HG02678 (cell line): ENCODE measurements at regions not wholly inside any gene's neighbourhood (a gene's known extent, or its start where the extent isn't known, plus 50 kb on each side); places are given as distances from the start of the nearest gene placed in this dataset.
"Not testable (repeated sequence)": the region's sequence is repeated elsewhere in the genome, so short reads cannot be mapped to it uniquely, and the experiment has no call there.

Experiments used
- ATAC-seq: cut with Tn5 transposase; IDR thresholded peaks from one replicate; pipeline ENCODE4 v1.9.1; 2021; ENCODE audit warnings: mild to moderate bottlenecking, moderate library complexity; ENCODE audit not compliant: unreplicated experiment

DNA sequence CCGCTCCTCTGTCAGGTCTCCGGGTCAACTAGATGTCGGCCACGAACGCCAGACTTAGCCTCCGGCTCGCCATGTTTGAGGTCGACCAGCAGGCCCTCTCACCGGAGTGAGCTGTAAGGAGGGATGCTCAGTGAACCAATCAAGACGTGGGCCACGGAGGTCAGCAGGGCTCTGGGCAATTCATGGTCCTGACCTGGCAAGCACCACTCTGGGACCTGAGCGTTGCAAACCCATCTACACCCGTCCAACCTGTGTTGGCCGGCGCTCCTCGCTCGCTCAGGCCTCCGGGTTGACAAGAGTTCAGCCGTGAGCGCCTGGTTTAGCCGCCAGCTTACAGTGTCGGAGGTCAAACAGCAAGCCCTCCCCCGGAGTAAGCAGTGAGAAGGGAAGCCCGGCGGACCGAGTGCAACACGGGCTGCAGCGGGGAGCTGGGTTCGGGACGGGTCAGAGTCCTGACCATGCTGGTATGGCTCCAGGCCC is 1361.9 kb downstream of the UQCRFS1 start:
- ATAC-seq, result no peak

DNA sequence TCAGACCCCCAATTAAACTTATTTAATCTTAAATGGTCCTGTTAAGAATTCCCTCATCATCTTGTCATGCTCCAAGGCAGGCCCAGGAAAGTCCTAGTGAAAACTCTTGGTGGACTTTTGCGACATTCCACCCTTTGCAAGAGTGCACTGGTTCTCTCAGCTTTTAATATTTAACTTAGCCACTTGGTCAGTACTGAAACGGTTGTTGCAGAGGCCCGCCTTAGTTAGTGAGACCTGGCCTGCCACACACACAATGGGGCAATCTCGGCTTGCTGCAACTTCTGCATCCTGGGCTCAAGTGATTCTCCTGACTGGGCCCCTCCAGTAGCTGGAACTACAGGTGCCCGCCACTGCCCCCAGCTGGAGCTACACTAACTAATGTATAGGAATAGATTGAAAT is 1366.0 kb downstream of the UQCRFS1 start:
- no peak for ATAC-seq

DNA sequence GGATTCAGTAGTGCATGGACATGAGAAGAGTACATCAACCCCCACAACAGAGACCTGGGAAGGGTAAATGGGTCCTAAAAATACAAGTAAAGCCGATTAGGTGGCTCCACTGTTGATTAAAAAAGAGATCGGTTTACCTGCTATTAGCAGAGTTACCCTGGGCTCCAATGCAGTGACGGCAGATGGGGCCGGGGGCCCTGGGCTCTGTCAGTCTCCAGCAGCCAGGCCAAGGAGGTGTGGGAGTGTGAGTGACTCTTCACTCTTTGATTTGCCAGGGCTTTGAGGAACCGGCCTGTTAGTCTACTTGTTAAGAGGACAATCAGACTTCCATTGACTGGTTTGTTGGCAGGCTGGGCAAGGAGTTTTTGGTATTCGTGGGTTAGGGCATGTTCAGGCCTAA is 1368.7 kb downstream of the UQCRFS1 start:
- no peak for ATAC-seq

DNA sequence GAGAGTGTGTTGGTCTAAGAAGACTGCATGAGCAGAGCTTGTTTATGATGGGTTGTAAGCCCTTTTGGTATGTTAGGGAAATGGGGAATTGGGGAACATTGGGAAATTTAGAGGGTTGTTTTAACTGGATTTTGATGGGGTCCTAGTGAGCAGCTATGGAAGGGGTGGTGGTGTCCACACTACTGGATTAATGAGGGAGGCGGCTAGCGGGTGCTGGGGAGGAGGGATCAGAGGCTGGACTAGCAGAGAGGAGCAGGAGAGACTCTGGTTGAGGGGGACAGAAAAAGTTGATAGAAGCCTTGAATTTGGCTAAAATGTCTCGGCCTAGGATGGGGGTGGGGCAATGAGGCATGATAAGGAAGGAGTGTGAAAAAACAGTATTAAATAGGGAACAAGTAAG is 1369.1 kb downstream of the UQCRFS1 start:
- no peak for ATAC-seq

DNA sequence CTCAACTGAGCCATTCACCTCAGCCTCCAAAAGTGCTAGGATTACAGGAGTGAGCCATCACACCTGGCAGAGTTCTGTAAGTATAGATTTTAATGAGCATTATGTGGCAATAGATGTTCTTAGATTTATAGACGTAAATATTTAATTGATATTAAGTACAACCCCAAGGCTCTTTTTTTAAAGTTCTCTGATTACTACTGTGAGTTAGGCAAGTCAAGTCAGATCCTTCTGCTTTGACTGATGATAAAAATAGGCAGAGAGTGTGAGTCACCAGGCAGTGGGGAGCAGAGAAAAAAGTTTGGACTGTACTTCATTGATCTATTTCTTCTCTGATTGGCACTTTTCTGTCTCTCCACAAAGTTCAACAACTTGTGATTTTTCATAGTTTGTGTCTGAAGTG is 1379.9 kb downstream of the UQCRFS1 start:
- no peak for ATAC-seq

DNA sequence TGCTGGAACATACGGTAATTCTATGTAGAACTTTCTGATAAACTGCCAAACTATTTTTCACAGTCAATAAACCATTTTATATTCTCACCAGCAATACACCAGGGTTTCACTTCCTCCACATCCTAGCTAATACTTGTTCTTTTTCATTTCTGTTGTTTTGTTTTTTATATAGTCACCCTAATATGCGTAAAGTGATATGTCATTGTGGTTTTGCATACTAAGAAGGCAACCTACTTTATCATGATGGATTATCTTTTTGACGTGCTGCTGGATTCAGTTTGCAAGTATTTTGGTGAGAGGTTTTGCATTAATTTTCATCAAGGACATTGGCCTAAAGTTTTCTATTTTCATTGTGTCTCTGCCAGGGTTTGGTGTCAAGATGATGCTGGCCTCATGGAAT is 1384.1 kb downstream of the UQCRFS1 start:
- no peak for ATAC-seq

DNA sequence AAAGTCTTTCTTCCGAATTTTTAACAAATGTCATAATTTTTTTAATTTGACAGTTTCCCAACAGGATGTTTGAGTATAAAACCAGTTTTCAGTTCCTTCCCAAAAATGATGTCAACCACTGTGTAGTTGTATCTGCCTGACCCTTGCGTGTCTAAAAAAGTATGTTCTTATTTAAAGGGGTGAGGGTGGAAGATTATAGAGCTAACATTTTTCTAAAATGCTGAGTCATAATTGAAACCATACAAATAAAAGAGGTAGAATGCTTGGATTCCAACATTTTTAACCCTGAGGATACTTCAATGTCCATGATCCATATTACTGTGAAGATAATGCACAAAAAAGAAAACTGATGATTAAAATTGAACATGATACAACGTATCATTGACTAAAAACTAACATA is 1388.8 kb downstream of the UQCRFS1 start:
- no peak for ATAC-seq

DNA sequence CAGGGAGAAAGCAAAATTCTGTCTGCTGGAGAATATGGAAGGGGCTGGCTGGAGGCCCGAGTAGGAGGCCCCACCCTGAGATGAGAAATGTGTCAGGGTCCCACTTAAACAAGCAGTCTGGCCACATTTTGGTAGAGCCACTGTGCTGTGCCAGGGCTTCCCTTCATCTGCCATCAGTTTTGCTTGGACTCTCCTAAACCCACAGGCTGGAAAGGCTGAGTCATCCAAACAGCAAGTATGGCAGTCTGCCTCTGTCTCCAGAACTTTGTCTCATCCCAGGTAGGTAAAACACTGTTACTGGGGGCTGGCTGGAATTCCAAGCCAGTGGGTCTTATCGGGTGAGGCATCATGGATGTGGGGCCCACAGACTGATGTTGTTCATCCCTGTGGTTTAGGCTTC is 1390.6 kb downstream of the UQCRFS1 start:
- no peak for ATAC-seq

DNA sequence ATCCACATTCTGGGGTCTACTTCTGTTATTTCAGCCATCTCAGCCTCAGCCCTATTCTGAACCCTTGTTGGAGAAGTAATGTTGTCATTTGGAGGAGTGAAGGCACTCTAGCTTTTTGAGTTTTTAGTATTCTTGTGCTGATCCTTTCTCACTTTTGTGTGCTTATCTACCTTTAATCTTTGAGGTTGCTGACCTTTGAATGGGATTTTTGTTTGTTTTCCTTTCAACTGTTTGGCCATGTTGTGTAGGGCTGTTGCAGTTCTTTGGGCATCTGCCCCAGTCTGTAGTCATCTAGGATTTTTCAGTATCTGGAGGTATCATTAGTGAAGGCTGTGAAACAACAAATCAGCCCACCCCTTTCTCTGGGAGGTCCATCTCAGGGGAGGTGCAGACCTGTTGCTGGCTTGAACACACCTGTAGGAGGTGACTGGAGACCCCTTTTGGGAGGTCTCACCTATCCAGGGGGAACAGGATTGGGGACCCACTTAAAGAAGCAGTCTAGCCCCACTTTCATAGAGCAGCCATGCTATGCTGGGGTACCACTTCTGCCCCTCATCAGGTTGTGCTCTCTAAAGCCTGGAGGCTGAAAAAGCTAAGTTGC is 1391.4 kb downstream of the UQCRFS1 start:
- ATAC-seq, result no peak

DNA sequence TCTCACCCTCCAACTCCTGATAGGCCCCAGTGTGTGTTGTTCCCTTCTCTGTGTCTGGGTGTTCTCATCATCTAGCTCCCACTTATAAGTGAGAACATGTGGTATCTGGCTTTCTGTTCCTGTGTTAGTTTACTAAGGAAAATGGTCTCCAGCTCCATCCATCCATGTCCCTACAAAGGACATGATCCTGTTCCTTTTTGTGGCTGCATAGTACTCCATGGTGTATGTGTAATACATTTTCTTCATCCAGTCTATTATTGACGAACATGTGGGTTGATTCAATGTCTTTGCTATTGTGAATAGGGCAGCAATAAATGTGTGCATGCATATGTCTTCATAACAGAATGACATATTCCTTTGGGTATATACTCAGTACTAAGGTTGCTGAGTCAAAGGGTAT is 1397.0 kb downstream of the UQCRFS1 start:
- no peak for ATAC-seq

DNA sequence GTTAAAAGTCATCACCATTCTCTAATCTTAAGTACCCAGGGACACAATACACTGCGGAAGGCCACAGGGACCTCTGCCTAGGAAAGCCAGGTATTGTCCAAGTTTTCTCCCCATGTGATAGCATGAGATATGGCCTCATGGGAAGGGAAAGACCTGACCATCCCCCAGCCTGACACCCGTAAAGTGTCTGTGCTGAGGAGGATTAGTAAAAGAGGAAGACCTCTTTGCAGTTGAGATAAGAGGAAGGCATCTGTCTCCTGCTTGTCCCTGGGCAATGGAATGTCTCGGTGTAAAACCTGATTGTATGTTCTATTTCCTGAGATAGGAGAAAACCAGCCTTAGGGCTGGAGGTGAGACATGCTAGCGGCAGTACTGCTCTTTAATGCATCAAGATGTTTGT is 1398.1 kb downstream of the UQCRFS1 start:
- ATAC-seq, result not testable (repeated sequence)

DNA sequence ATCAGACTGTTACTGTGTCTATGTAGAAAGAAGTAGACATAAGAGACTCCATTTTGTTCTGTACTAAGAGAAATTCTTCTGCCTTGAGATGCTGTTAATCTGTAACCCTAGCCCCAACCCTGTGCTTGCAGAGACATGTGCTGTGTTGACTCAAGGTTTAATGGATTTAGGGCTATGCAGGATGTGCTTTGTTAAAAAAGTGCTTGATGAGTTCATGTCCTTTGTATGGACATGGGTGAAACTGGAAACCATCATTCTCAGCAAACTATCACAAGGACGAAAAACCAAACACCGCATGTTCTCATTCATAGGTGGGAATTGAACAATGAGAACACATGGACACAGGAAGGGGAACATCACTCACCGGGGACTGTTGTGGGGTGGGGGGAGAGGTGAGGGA is 1398.7 kb downstream of the UQCRFS1 start:
- not testable (repeated sequence) for ATAC-seq

DNA sequence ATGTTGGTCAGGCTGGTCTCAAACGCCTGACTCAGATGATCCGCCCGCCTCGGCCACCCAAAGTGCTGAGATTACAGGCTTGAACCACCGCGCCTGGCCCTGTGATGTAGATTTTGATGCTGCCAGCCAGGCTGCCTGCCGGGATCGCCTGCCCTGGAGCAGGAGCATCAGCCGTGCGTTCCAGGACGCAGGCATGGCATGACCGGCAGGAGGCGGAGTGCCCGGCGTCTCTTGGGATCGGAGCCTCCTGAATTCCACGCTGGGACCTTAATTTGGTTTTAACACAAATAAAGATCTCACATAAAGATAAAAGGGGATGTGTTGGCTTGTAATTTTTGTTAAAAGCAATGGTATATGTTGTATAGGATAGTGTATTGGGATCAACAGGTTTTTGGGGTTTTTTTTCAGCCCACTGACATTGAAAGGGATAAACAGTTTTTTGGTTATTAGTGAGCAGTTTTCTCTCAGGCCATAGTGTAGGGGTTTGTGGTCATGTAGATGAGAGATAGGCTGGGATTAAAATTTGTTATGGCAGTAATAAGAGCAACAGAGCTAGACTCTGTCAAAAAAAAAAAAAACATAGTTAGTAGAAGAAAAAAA is 1406.4 kb downstream of the UQCRFS1 start:
- ATAC-seq, result no peak

DNA sequence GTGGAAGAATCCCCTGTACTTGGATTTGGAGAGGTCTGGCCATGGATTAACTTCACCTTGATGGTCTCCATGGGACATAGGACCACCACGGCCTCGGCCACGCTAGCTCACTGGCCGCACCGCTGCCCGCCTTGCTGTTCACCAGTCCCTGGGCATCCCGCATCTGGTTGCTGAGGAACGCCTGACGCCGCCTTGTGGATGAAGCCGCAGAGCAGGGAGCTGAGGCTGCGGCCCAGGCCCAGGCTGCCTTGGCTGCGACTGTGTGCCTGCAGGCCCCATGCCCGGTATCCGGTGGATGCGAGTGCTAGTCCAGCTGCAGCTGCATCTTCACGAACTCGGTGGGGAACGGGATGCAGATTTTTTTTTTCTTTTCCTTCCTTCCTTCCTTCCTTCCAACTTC is 1407.1 kb downstream of the UQCRFS1 start:
- ATAC-seq, result no peak

DNA sequence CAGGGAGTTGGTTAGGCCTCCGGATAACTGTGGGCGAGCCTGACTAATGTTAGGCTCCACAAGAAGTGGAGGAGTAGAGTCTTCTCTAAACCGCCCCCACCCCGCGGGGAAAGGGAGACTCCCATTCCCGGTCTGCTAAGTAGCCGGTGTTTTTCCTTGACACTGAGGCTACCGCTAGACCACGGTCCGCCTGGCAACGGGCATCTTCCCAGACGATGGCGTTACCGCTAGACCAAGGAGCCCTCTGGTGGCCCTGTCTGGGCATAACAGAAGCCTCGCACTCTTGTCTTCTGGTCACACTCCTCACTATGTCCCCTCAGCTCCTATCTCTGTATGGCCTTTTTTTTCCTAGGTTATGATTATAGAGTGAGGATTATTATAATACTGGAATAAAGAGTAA is 1410.7 kb downstream of the UQCRFS1 start:
- ATAC-seq, result not testable (repeated sequence)

DNA sequence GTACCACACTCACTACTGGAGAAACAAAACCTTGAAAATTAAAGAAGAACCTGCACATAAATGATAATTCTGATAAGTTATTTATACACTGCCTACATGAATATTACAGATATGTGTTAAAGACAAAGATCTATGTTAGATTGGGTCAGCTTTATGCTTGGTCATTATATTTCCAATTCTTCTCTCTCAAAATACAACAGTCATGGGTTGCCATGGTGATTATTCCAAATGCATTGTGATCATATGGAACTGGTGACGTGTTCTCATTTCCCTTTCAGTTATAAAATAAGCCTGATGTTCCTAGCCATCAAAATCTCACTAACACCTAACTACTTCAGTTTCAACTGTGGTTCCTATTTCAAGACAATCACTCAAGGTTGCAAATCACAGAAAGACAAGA is 1416.4 kb downstream of the UQCRFS1 start:
- no peak for ATAC-seq

DNA sequence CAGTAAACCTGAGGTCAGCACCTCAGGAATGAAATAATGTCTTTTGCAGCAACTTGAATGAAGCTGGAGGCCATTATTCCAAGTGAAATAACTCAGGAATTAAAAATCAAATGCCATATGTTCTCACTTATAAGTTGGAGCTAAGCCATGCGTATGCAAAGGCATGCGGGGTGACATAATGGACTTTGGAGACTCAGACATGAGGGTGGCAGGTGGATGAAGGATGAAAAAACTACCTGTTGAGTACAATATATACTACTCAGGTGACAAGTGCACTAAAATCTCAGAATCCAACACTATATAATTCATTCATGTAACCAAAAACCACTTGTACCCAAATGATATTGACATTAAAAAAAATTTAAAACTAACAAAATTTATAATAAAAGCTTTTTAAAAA is 1416.9 kb downstream of the UQCRFS1 start:
- ATAC-seq, result no peak

DNA sequence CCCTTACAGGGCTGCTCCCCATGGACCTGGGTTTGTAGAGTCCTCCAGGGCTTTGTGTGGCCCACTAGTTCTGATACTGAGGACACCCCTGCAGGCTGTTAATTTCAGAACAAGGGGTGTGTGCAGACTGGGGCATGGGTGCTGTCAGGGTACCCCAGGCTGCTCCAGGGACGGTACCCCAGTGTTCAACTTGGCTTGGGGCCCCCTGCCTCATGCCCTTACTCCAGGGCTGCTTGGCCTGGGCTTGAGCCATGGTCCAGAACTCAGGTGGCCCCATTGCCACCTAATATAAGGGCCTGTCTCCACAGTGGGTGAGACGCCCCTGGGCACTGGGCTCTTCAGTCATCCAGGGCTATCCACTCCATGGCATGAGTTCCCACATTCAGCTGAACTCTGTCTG is 1417.6 kb downstream of the UQCRFS1 start:
- no peak for ATAC-seq

DNA sequence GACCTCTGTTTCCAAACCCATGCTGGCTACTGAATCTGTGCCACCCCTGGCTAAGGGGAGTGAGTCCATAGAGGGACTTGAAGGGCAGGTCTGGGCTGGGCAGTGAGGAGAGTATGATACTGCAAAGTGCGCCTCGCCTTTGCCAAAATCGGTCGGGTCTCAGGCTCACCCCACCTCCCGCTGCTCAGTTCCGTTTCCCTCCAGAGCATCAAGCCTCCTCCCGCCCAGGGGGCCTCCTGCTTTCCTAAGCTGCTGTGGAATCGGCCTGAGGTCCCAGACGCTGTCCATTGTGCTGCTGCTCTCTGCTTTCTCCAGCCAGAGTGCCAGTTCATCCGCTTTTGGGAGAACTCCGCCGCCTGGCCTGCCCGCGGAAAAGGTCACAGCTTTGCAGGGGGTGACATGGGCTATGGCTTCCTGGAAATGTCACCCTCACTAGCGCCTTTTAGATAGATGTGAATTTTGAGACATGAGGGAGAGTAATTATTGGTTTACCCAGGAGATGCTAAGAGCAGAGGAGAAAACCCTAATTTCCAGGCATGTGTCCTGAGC is 1418.4 kb downstream of the UQCRFS1 start:
- peak; percentile 2 for ATAC-seq

DNA sequence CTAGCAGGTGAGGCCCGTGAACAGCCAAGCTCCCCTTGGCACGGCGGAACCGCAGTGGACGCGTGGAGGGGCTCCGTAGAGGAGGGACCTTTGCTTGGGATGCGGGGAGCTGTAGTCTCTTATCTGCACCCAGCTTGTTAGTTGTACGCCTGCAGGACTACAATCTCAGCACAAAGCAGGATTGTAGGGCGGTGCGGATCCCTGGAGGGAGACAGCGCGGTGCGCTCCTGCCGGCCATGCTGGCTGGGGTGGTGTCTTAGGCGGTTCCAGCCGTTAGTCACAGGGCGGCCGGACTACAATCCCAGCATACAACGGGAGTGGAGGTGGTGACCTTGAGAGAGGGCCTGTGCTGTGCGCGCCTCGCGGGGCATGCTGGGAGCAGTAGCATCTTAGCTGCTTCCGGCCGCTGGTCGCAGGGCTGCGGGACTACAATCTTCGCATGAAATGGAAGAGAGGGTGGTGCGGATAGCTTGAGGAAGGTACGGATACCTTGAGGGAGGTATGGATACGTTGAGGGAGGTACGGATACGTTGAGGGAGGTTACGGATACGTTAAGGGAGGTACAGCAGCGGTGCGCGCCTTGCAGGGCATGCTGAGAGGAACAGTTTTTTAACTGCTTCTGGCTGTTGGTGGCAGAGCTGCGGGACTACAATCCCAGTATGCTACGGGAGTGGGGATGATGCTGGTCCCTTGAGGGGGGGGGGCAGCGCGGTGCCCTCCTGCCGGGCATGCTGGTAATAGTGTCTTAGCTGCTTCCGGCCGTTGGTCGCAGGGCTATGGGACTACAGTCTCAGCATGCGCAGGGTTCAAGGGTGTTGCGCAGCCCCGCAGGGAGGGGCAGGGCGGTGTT is 1419.1 kb downstream of the UQCRFS1 start:
- peak; percentile 90 for ATAC-seq

DNA sequence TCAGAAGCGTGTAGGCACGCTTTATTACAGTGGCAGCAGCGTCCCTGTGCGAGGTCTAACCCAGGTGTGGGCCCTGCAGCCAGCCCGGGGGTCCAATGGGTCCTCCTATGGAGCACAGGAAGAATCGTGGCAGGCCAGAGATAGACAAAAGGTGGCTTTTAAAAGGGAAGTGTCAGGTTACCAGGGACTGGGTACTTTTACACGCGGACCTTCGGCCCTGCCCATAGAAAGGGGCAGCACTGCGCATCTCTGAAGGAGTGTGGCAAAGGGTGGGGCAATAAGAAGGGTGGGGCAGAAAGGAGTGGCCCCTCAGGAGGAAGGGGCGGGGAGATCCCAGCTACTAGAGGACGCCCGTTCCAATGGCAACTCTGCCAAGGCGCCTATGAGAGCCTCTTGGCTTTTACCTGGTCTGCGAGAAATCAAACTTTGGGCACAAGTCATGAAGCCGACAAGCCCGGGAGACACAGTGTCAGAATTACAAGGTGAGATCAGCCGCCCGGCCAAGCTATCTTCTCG is 1419.8 kb downstream of the UQCRFS1 start:
- ATAC-seq, result peak; percentile 69
